ENCODE measurements at regions not wholly inside any gene's neighbourhood (a gene's known extent, or its start where the extent isn't known, plus 50 kb on each side); places are given as distances from the start of the nearest gene placed in this dataset.
"Not testable (repeated sequence)": the region's sequence is repeated elsewhere in the genome, so short reads cannot be mapped to it uniquely, and the experiment has no call there.

DNA sequence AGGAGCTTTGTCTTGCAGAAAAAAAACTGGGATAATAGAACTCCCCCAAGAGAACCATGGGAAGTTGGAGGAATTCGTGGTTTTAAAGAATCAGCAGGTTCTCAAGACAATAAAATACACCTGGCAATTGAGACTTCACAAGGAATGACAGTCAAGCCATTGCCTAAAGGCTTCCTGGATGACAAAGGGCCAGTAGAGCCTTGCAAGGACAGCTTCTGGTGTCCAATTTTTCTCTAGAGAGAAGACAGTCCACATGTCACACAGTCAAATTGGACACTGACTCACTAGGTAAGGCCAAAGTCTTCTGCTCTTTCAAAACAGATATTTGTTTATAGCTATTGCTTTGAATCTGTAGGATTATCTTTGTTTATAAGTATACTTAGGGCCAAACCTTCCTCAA lies 80.3 kb upstream of the BMP5 start:
- DNase-seq (ENCODE audit: low spot score) = no peak

DNA sequence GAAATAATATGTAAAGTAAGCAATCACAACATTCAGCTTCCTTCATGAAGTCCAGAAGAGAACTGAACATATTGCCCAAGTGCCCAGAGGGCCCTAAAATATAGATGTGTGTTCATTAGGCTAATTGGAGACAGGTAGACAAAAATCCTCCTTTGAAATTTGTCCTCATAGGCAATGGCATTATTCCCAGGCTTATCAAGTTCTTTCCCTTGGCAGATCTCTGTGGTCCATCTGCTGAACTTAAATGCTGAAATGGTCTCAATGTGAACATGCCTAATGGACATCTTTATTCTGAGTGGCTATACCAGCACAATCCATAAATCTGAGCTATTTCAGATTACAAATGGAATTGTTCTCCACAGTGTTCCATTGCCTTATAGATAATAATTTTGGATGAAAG lies 79.0 kb upstream of the BMP5 start:
- DNase-seq (ENCODE audit: low spot score) = no peak

DNA sequence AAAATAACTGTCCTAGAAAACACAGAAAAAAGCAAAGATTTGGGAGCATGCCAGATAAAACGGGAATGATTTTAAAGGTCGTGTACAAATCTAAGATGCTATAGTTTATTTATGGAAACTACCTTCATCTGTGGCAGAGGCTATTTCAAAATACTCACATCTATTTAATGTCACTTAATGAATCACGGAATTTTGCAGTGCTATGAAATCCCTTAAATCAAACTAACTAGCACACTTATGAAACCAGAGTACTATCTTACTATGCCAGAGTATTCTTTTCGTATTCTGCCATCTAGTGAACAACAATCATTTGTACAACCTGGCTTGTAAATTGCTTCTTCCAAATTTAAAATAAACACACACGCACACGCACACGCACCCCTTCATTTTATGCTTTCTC lies 77.9 kb upstream of the BMP5 start:
- DNase-seq (ENCODE audit: low spot score) = peak; percentile 48

DNA sequence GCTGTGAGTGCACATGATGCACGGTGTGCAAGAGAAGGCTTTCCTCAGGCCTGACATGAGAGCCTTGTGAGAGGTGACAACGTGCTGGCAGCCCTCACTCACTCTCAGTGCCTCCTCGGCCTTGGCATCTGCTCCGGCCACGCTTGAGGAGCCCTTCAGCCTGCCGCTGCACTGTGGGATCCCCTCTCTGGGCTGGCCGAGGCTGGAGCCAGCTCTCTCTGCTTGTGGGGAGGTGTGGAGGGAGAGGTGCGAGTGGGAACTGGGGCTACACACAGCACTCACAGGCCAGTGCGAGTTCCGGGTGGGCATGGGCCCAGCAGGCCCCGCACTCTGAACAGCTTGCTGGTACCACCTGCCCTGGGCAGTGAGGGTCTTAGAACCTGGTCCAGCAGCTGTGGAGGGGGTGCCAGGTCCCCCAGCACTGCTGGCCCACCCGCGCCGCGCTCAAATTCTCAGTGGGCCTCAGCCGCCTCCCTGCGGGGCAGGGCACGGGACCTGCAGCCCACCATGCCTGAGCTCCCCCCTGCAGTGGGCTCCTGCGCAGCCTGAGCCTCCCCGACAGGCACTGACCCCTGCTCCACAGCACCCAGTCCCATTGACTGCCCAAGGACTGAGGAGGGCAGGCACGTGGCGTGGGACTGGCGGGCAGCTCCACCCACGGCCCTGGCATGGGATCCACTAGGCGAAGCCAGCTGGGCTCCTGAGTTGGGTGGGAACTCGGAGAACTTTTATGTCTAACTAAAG lies 74.9 kb upstream of the BMP5 start:
- DNase-seq (ENCODE audit: low spot score) = no peak

DNA sequence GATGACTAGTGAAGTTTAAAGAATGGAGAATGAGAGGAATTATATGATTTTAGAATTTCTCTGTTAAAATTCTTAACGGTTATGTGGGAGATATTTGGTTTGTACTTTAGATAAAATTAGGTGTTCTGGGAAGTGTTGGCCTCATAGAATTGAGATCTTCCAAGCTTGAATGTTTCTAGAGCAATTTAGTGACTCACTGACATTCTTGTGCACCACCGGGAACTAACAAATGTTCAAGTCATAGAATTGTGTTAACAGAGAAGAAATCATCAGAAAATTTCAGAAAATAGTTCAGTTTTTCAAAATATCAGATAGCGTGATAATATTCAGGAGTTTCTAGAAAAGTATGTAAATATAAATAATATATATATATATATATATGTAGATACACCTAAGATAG lies 67.9 kb upstream of the BMP5 start:
- peak; percentile 15 for DNase-seq (ENCODE audit: low spot score)

DNA sequence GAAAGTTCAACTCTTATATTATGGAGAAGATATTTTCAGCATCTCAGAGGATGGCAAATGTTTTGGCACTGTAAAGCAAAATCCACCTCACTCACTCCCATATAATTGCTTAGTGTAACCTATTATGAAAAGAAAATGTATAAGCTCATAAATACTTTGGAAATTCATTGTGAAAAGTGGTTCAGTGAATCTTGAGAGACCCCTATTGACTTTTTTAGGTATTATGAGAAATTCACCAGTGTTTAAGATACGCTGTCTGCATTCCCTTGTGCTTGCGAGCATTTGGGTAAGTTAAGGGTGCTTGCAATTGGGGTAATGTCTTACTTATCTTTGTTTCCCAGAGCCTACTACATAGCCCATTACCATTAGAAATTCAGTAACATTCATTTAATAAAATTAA lies 66.3 kb upstream of the BMP5 start:
- DNase-seq (ENCODE audit: low spot score) = no peak

DNA sequence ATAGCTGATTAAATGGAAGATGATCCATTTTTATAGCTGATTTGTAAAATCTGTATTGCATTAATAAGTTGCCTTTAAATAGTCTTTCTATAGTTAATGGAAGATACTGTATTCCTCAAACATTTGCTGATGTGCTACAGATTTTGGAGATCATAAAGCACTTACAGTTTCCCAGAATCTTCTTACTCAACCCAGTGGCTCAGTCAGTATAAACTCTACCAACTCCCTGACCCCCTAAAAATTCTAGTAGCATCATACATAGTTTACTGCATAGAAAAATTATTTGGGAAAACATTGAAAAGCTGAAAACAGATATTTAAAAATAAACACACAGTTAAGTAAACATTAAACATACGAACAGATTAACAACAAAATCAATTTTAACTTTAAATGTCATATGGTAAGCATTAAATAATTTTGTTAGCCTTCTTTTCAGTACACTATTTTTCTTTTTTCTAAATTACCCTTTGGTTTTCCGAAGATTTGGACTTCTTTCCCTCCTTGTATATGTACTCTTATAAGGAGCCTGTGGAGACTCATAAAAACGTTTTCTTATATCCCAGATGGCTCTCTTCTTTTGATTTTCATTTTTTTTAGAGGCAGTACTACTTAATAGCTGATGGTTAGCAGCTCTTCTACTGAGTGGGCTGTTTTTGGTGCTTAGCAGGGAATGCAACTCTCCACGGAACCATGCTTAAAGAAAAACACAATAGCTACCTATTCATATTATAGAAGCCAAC lies 62.7 kb upstream of the BMP5 start:
- no peak for DNase-seq (ENCODE audit: low spot score)

DNA sequence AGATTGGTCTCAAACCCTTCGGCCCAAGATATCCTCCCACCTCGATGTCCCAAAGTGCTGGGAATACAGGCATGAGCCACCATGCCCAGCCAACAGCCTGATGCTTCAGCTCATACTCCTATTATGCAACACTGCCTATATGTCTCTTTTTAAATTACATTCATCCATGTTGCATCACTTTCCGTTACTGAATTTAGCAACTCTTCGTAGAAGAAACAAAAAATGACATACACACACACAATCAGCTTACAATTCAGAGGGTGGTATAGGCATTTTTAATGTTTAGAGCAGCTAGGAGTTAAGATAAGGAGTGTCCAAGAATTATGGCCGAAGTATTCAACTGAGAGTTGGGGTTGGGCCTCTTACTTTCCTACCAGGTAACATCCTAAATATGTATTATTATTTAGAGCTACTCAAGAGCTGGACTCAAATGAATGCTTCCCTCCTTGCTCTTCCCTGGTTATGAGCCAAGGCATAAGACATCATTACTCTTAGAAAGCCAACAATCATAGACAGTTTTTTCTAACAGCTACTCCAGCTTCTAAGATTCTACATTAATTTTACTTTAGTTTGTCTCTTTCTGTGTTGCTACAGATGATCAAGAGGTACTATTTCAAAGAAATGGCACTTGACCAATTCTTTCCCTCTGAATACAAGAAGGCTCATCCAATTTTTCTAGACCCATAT lies 62.0 kb upstream of the BMP5 start:
- DNase-seq (ENCODE audit: low spot score) = no peak

DNA sequence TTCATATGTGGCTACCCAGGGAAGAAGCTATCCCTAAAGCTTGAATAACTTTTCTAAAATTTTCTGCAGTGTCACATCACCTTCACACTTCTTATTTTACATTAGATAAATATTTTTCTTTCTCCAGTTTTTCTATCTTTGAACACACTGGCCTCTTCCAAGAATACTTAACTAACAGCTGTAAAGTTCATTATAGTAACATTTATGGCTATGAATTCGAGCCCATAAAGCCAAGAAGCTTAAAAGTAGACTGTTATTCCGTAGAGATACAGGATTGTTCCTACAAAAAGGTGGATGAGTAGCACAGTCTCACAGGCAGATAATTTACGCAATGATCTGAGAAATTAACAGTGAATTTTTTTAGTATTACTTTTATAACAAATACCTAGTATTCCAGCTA lies 55.7 kb upstream of the BMP5 start:
- DNase-seq (ENCODE audit: low spot score) = no peak

DNA sequence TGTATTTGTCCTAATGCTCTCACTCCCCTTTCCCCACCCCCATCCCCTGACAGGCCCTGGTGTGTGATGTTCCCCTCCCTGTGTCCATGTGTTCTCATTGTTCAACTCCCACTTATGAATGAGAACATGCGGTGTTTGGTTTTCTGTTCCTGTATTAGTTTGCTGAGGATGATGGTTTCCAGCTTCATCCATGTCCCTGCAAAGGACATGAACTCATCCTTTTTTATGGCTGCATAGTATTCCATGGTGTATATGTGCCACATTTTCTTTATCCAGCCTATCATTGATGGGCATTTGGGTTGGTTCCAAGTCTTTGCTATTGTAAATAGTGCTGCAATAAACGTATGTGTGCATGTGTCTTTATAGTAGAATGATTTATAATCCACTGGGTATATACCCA lies 52.3 kb upstream of the BMP5 start:
- not testable (repeated sequence) for DNase-seq (ENCODE audit: low spot score)

DNA sequence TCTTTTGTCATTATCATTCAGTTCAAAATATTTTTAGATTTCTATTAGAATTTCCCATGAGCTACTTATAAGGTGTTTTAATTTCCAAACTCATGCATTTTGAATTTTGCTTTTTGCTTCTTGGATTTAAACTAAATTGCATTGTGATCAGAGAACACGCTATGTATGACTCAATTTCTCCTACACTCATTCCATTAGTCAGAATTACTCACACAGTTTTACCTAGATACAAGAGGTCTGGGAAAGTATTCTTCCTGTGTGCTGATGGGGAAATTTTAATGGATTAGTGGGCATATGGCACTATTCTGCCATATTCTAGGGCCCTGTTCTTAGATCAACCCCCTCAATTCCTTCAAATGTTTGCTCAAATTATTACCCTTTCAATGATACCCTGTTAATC lies 49.9 kb upstream of the BMP5 start:
- peak; percentile 16 for DNase-seq (ENCODE audit: low spot score)
